SK-N-SH (cell line): ENCODE measurements at regions not wholly inside any gene's neighbourhood (a gene's known extent, or its start where the extent isn't known, plus 50 kb on each side); places are given as distances from the start of the nearest gene placed in this dataset.

Experiments
- CHD2 ChIP-seq: fragments of 150-350 bp; IDR thresholded peaks from 2 replicates; pipeline ENCODE4 v1.6.1; 2018; ENCODE audit warnings: low read length; ENCODE audit not compliant: partially characterized antibody
- CTCF ChIP-seq: fragments of 200-600 bp; sonication (generic); IDR thresholded peaks from 2 replicates; pipeline ENCODE4 v1.6.1; 2017; ENCODE audit warnings: antibody characterized with exemption, mild to moderate bottlenecking, moderate library complexity
- EP300 ChIP-seq, 2 experiments: IDR thresholded peaks; 2 replicates each; pipeline versions ENCODE4 v1.4.0 to v1.6.1; 2012; ENCODE audit warnings: borderline replicate concordance in 1 of 2, low read depth in 1 of 2, low read length in 1 of 2
- NFIC ChIP-seq: IDR thresholded peaks from 2 replicates; pipeline ENCODE4 v1.4.0; 2012; ENCODE audit warnings: borderline replicate concordance
- POLR2AphosphoS5 ChIP-seq: IDR thresholded peaks from 2 replicates; pipeline ENCODE4 v1.6.1; 2012; ENCODE audit warnings: low read depth, low read length
- RAD21 ChIP-seq: IDR thresholded peaks from 2 replicates; pipeline ENCODE4 v1.6.1; 2012; ENCODE audit warnings: mild to moderate bottlenecking, low read length
- REST ChIP-seq: IDR thresholded peaks from 2 replicates; pipeline ENCODE4 v1.6.1; 2012; ENCODE audit warnings: mild to moderate bottlenecking, low read depth, low read length, moderate library complexity
- RFX5 ChIP-seq: IDR thresholded peaks from 2 replicates; pipeline ENCODE4 v1.6.1; 2012; ENCODE audit warnings: mild to moderate bottlenecking, improper control_type of control experiment, low read length
- USF2 ChIP-seq: fragments of 150-350 bp; IDR thresholded peaks from 2 replicates; pipeline ENCODE4 v1.6.1; 2017; ENCODE audit warnings: antibody characterized with exemption, low read length, low read depth, borderline replicate concordance
- YY1 ChIP-seq: IDR thresholded peaks from 2 replicates; pipeline ENCODE4 v1.4.0; 2012; ENCODE audit warnings: low read depth, mild to moderate bottlenecking

- TF ChIP-seq REST (no peak), CTCF (no peak), POLR2AphosphoS5 (no peak), RAD21 (no peak), YY1 (no peak), USF2 (no peak), NFIC (no peak), RFX5 (no peak), EP300 (IDR thresholded peaks at IDR 0.05; ENCODE audit: borderline replicate concordance in 1 of 2, low read depth in 1 of 2, low read length in 1 of 2) (no peak), CHD2 (no peak)
Measured at GRCh38 chr12:25812295-25812694, 146.2 kb upstream of the RASSF8 start.
